B cell (primary cell): ENCODE measurements at regions not wholly inside any gene's neighbourhood (a gene's known extent, or its start where the extent isn't known, plus 50 kb on each side); places are given as distances from the start of the nearest gene placed in this dataset.

Experiments
- ATAC-seq: fragments of 200-7000 bp; cut with Tn5 transposase; one replicate; pipeline ENCODE4 v1.10.0; 2021; ENCODE audit warnings: low read depth, mild to moderate bottlenecking, moderate number of reproducible peaks, moderate library complexity
- CTCF ChIA-PET: fragments of 350-600 bp; sonication (Branson Sonifier 250); formaldehyde crosslinking; loops from one replicate; lab custom pipeline; 2021; ENCODE audit warnings: antibody characterized with exemption, inconsistent platforms; lab: Charles Lee
- POLR2A ChIA-PET: fragments of 350-600 bp; sonication (Branson Sonifier 250); formaldehyde crosslinking; loops from one replicate; lab custom pipeline; 2021; ENCODE audit warnings: antibody characterized with exemption; lab: Charles Lee
- DNase-seq: peaks from one replicate; pipeline ENCODE4 v3.0.0; 2013
- H2AFZ ChIP-seq: 2 replicates; pipeline ENCODE4 v1.6.1; 2012; ENCODE audit warnings: mild to moderate bottlenecking, low read depth, low read length; ENCODE audit not compliant: insufficient read depth, poor library complexity, severe bottlenecking
- H3K27ac ChIP-seq, 2 donors: 1 replicate in 1 of 2; 2 replicates in 1 of 2; pipeline ENCODE4 v1.5.1; 2012 to 2013; ENCODE audit warnings: low read length in 2 of 2, mild to moderate bottlenecking in 2 of 2, moderate library complexity in 1 of 2
- H3K27me3 ChIP-seq, 4 experiments: fragments of 200-600 bp in 1 of 4; sonication (generic) in 1 of 4; replicated peaks in 1 of 4; 1 replicate in 2 of 4; 2 replicates in 2 of 4; pipeline versions ENCODE4 v1.6.1 to v1.7.0; 2013 to 2016; ENCODE audit warnings: low read length in 3 of 4, mild to moderate bottlenecking in 2 of 4, mixed read lengths in 1 of 4, moderate library complexity in 1 of 4; ENCODE audit not compliant: insufficient read depth in 4 of 4, control insufficient read depth in 3 of 4; ENCODE audit errors: control extremely low read depth in 1 of 4
- H3K36me3 ChIP-seq, 2 experiments: replicated peaks in 1 of 2; 1 replicate in 1 of 2; 2 replicates in 1 of 2; pipeline versions ENCODE4 v1.6.1 to v1.7.1; 2013; ENCODE audit warnings: low read length in 1 of 2; ENCODE audit not compliant: insufficient read depth in 2 of 2, control insufficient read depth in 1 of 2; ENCODE audit errors: control extremely low read depth in 1 of 2, extremely low read depth in 1 of 2
- H3K4me1 ChIP-seq, 2 donors: fragments of 200-600 bp in 1 of 2; sonication (generic) in 1 of 2; 1 replicate in 1 of 2; 2 replicates in 1 of 2; pipeline versions ENCODE4 v1.5.1 to v1.6.1; 2013 to 2017; ENCODE audit warnings: low read length in 2 of 2; ENCODE audit not compliant: control insufficient read depth in 2 of 2, insufficient read depth in 2 of 2
- H3K4me2 ChIP-seq: replicated peaks from 2 replicates; pipeline ENCODE3; 2012; ENCODE audit warnings: mild to moderate bottlenecking, low read depth, low read length; ENCODE audit not compliant: poor library complexity, severe bottlenecking
- H3K4me3 ChIP-seq, 5 experiments: fragments of 200-600 bp in 1 of 5; sonication (generic) in 1 of 5; 1 replicate in 3 of 5; 2 replicates in 2 of 5; pipeline versions ENCODE4 v1.5.1 to v1.7.0; 2011 to 2016; ENCODE audit warnings: low read length in 4 of 5, mild to moderate bottlenecking in 4 of 5, low read depth in 2 of 5, control low read depth in 1 of 5, moderate library complexity in 1 of 5; ENCODE audit not compliant: insufficient read depth in 1 of 5; ENCODE audit errors: control extremely low read depth in 1 of 5, extremely low read depth in 1 of 5
- H3K79me2 ChIP-seq: fragments of 200-600 bp; sonication (generic); one replicate; pipeline ENCODE4 v1.6.0; 2016; ENCODE audit warnings: low read length; ENCODE audit not compliant: control insufficient read depth, insufficient read depth
- H3K9ac ChIP-seq: fragments of 200-600 bp; sonication (generic); 2 replicates; pipeline ENCODE4 v1.6.1; 2017; ENCODE audit warnings: mild to moderate bottlenecking, low read length, moderate library complexity
- H3K9me3 ChIP-seq, 3 donors: one replicate each; pipeline versions ENCODE4 v1.6.1 to v1.7.1; 2013; ENCODE audit warnings: low read length in 2 of 3; ENCODE audit not compliant: control insufficient read depth in 2 of 3, insufficient read depth in 1 of 3; ENCODE audit errors: control extremely low read depth in 1 of 3
- H4K20me1 ChIP-seq: 2 replicates; pipeline ENCODE4 v1.6.0; 2012; ENCODE audit warnings: mild to moderate bottlenecking, low read length; ENCODE audit not compliant: insufficient read depth, control insufficient read depth, poor library complexity, severe bottlenecking
- H3K27ac Mint-ChIP-seq: one replicate; pipeline ENCODE4 v1.8.0; 2021; ENCODE audit warnings: mixed read lengths
- H3K27me3 Mint-ChIP-seq: one replicate; pipeline ENCODE4 v1.8.0; 2021; ENCODE audit warnings: mixed read lengths
- H3K4me1 Mint-ChIP-seq: one replicate; pipeline ENCODE4 v1.8.0; 2021; ENCODE audit warnings: mixed read lengths
- H3K4me3 Mint-ChIP-seq: one replicate; pipeline ENCODE4 v1.8.0; 2021; ENCODE audit warnings: mixed read lengths
- H3K9me3 Mint-ChIP-seq: one replicate; pipeline ENCODE4 v1.8.0; 2022; ENCODE audit warnings: mixed read lengths; ENCODE audit not compliant: insufficient read depth
- EZH2 ChIP-seq: IDR thresholded peaks from 2 replicates; pipeline ENCODE4 v1.6.1; 2012; ENCODE audit warnings: borderline replicate concordance, low read depth, mild to moderate bottlenecking, moderate library complexity, low read length; ENCODE audit not compliant: insufficient read depth, poor library complexity, severe bottlenecking
- WGBS: methylation state at CpG from one replicate; pipeline ENCODE4 v1.1.5; 2013; ENCODE audit warnings: missing lambda C conversion rate; ENCODE audit not compliant: insufficient coverage; 5-methylcytosine and 5-hydroxymethylcytosine counted together
- intact Hi-C: fragments of 100-400 bp; cut with micrococcal nuclease; formaldehyde crosslinking; loops from one replicate; pipeline ENCODE4 v1.10.0; 2022
- TF ChIP-seq, protein P1 (sequence below): fragments of 200-600 bp; IDR thresholded peaks from one replicate; pipeline ENCODE4 v1.8.0; 2022; ENCODE audit warnings: antibody characterized with exemption, mild to moderate bottlenecking

DNA sequence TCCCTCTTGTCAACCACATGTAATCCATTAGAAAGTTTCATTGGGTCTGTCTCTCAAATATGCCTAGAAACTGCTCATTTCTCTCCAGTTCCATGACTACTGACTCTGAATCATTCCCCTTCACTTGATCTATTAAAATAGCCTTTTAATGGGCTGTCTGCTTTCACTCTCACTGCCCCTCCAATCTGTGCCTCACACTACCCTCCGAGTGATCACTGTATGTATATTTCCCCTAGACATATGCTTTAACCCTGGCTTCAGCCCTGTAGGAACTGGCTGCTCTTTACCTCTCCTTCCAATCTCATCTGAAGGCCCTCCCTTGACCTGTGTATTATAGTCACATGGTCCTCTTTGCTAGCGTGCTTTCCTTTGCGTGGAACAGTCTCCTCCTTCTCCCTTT is 282.8 kb upstream of the ADAMTS9 start:
- H3K4me3 ChIP-seq: no peak overlapping the region
- H3K27ac ChIP-seq: no peak overlapping the region
- DNase-seq (no peak), ATAC-seq (no peak)
- no peak overlapping the region for H3K4me2 ChIP-seq
- no peaks in the 10 kb centered on the region for H3K9me3 Mint-ChIP-seq
- no peaks in the 10 kb centered on the region for H3K36me3 ChIP-seq
- ChIA-PET POLR2A (no interaction called here), CTCF (no interaction called here)
- TF ChIP-seq EZH2: no peak
- TF ChIP-seq, protein P1, sequence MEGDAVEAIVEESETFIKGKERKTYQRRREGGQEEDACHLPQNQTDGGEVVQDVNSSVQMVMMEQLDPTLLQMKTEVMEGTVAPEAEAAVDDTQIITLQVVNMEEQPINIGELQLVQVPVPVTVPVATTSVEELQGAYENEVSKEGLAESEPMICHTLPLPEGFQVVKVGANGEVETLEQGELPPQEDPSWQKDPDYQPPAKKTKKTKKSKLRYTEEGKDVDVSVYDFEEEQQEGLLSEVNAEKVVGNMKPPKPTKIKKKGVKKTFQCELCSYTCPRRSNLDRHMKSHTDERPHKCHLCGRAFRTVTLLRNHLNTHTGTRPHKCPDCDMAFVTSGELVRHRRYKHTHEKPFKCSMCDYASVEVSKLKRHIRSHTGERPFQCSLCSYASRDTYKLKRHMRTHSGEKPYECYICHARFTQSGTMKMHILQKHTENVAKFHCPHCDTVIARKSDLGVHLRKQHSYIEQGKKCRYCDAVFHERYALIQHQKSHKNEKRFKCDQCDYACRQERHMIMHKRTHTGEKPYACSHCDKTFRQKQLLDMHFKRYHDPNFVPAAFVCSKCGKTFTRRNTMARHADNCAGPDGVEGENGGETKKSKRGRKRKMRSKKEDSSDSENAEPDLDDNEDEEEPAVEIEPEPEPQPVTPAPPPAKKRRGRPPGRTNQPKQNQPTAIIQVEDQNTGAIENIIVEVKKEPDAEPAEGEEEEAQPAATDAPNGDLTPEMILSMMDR: no peak
- H3K27ac Mint-ChIP-seq: no peak overlapping the region
- WGBS: 89% methylated on average over 1 of the region's 3 CpGs
- no peak overlapping the region for H3K9ac ChIP-seq
- H3K79me2 ChIP-seq: no peaks in the 10 kb centered on the region
- H2AFZ ChIP-seq: no peak overlapping the region
- no peaks in the 10 kb centered on the region for H3K4me1 Mint-ChIP-seq
- no peaks in the 10 kb centered on the region for H3K27me3 Mint-ChIP-seq
- intact Hi-C loops: no loop called here
- H3K4me1 ChIP-seq: no peaks in the 10 kb centered on the region
- H3K27me3 ChIP-seq: no peaks in the 10 kb centered on the region
- H3K4me3 Mint-ChIP-seq: no peak overlapping the region
- no peaks in the 10 kb centered on the region for H4K20me1 ChIP-seq
- H3K9me3 ChIP-seq: peaks cover 0 to 1% (median 0%) of the 10 kb centered on the region in 3 donors

DNA sequence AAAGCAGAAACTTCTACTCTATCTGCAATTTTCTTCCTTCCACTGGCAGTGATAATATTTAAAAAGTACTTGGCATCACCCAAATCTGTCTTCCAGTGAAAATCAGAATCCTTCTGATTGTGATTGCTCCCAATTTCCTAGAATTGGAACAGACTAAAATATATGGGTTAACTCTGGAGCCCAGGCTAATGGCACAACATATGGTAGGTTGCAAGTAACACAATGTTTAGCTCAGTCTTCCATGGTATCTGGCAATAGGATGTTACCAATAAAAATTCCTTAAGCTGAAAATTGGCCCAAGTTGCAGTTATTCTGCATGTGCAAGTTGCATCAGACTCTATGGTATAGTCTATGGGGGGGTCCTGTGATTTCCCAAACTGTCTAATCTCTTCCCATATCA is 273.5 kb upstream of the ADAMTS9 start:
- DNase-seq: no peak
- no peak for ATAC-seq
- ChIA-PET POLR2A (no interaction called here), CTCF (no interaction called here)
- H3K79me2 ChIP-seq: no peaks in the 10 kb centered on the region
- H3K27me3 Mint-ChIP-seq: no peaks in the 10 kb centered on the region
- H3K36me3 ChIP-seq: no peaks in the 10 kb centered on the region
- H3K4me3 Mint-ChIP-seq: no peak overlapping the region
- H3K9me3 ChIP-seq: peaks cover 0 to 1% (median 0%) of the 10 kb centered on the region in 3 donors
- intact Hi-C loops: no loop called here
- no peak overlapping the region for H3K4me3 ChIP-seq
- H3K4me2 ChIP-seq: no peak overlapping the region
- H3K27ac Mint-ChIP-seq: no peak overlapping the region
- H4K20me1 ChIP-seq: no peaks in the 10 kb centered on the region
- H3K4me1 ChIP-seq: no peaks in the 10 kb centered on the region
- no peak overlapping the region for H2AFZ ChIP-seq
- peaks cover 2% of the 10 kb centered on the region for H3K9me3 Mint-ChIP-seq
- TF ChIP-seq, protein P1: no peak
- TF ChIP-seq EZH2: no peak
- no peak overlapping the region for H3K27ac ChIP-seq
- no peaks in the 10 kb centered on the region for H3K4me1 Mint-ChIP-seq
- H3K9ac ChIP-seq: no peak overlapping the region
- no peaks in the 10 kb centered on the region for H3K27me3 ChIP-seq
